Left lung (tissue), 4 donors: ENCODE measurements at regions not wholly inside any gene's neighbourhood (a gene's known extent, or its start where the extent isn't known, plus 50 kb on each side); places are given as distances from the start of the nearest gene placed in this dataset.

ENCODE experiments used
- ATAC-seq: fragments of 200-7000 bp; cut with Tn5 transposase; one replicate; pipeline ENCODE4 v1.9.1; 2020; ENCODE audit warnings: moderate library complexity
- DNase-seq, 4 donors: peaks; one replicate each; pipeline ENCODE4 v3.0.0-alpha.2; 2013 to 2020
- H3K27ac ChIP-seq, 2 donors: fragments of 200-600 bp; sonication (generic) in 1 of 2; one replicate each; pipeline versions ENCODE4 v1.5.0 to v1.8.0; 2020 to 2021
- H3K27me3 ChIP-seq, 2 donors: fragments of 200-600 bp; sonication (generic) in 1 of 2; one replicate each; pipeline versions ENCODE4 v1.5.0 to v1.8.0; 2020 to 2021
- H3K36me3 ChIP-seq, 2 donors: fragments of 200-600 bp; sonication (generic) in 1 of 2; one replicate each; pipeline versions ENCODE4 v1.5.0 to v1.8.0; 2020 to 2021
- H3K4me1 ChIP-seq, 2 donors: fragments of 200-600 bp; one replicate each; pipeline ENCODE4 v1.8.0; 2021
- H3K4me3 ChIP-seq, 2 donors: fragments of 200-600 bp; sonication (generic) in 1 of 2; one replicate each; pipeline versions ENCODE4 v1.5.0 to v1.8.0; 2020 to 2021; ENCODE audit warnings: mild to moderate bottlenecking in 1 of 2
- H3K9me3 ChIP-seq, 2 donors: fragments of 200-600 bp; sonication (generic) in 1 of 2; one replicate each; pipeline versions ENCODE4 v1.5.0 to v1.8.0; 2020 to 2021
- intact Hi-C, 2 donors: fragments of 100-400 bp; cut with DNase I; formaldehyde crosslinking; loops; one replicate each; pipeline versions ENCODE4 v1.11.2 to v1.14.2; 2022
- TF ChIP-seq, protein P1 (sequence below), 2 donors: fragments of 200-600 bp; sonication (generic) in 1 of 2; IDR thresholded peaks; one replicate each; pipeline versions ENCODE4 v1.5.0 to v1.8.0; 2021; ENCODE audit warnings: antibody characterized with exemption in 2 of 2
- donor health status: DM: no; HTN: yes; CAD: no.
- donor health status: DM: no; HTN: no; CAD: no.

GRCh38 chr5:168042284-168043068, 249.0 kb upstream of the WWC1 start:
- DNase-seq = no peak
- no peak overlapping the region for H3K4me3 ChIP-seq
- intact Hi-C loops = no loop called here

DNA sequence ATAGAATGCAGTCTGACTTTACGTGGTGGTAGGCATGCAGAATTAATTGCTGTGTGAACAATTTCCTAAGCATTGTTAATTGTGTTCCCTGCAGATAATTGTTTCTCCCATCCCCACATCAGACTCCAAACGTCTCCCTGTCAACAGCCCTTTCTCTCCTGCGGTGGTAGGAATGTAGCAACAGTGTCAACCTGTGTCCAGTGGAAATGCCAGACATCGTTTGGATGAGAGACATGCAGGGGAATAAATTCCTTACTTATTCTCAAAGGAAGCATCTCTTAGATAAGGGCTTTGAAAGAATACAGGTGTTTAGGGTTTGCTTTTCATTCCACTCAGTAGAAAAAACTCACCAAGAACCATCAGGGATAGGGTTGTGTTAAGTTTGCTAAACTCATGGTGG, 245.3 kb upstream of the WWC1 start:
- ATAC-seq = no peak
- Histone ChIP-seq H3K4me1 (no peaks in the 10 kb centered on the region), H3K4me3 (no peak overlapping the region), H3K36me3 (no peaks in the 10 kb centered on the region), H3K27ac (no peak overlapping the region), H3K27me3 (no peaks in the 10 kb centered on the region), H3K9me3 (no peaks in the 10 kb centered on the region)
- no peak for DNase-seq
- TF ChIP-seq, protein P1, sequence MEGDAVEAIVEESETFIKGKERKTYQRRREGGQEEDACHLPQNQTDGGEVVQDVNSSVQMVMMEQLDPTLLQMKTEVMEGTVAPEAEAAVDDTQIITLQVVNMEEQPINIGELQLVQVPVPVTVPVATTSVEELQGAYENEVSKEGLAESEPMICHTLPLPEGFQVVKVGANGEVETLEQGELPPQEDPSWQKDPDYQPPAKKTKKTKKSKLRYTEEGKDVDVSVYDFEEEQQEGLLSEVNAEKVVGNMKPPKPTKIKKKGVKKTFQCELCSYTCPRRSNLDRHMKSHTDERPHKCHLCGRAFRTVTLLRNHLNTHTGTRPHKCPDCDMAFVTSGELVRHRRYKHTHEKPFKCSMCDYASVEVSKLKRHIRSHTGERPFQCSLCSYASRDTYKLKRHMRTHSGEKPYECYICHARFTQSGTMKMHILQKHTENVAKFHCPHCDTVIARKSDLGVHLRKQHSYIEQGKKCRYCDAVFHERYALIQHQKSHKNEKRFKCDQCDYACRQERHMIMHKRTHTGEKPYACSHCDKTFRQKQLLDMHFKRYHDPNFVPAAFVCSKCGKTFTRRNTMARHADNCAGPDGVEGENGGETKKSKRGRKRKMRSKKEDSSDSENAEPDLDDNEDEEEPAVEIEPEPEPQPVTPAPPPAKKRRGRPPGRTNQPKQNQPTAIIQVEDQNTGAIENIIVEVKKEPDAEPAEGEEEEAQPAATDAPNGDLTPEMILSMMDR (IDR thresholded peaks at IDR 0.05) = no peak
- intact Hi-C loops = no loop called here

More at GRCh38 chr5:168042284-168043068, 249.0 kb upstream of the WWC1 start:
- Histone ChIP-seq H3K4me1 (no peaks in the 10 kb centered on the region), H3K27me3 (peaks cover 0 to 12% of the 10 kb centered on the region in 2 donors), H3K27ac (no peak overlapping the region), H3K9me3 (no peaks in the 10 kb centered on the region), H3K36me3 (no peaks in the 10 kb centered on the region)
- TF ChIP-seq, protein P1 (IDR thresholded peaks at IDR 0.05) = no peak
- ATAC-seq = no peak

DNA sequence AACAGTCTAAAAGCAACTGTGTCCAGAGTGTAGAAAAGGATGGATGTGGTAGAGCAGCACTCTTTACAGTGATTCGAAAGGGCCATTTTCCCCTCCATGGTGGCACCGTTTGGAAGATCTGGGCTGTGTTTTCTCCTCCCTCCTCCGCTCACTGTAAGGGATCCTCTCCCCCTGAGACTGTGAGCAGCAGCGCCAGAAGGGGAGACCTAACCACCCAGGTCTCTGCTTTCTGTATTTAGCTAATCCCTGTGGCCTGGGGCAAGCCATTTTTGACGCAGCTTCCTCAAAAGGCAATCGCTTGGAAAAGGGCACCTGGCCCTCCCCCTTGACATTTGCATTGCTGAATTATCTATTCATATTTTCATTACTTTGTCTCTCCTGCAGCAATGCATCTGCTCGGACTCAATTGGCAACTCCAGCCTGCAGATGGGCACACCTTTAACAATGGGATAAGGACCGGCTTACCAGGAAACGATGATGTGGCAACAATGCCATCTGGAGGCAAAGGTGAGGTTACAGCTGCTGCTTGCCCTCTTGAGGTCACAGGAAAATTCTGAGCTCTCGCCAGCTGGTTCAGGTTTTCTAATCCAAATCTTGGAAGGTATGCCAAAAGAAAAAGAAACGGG, 244.3 kb upstream of the WWC1 start:
- Histone ChIP-seq H3K4me3 (no peak overlapping the region), H3K36me3 (no peaks in the 10 kb centered on the region), H3K27me3 (no peaks in the 10 kb centered on the region), H3K4me1 (no peaks in the 10 kb centered on the region), H3K27ac (no peak overlapping the region), H3K9me3 (no peaks in the 10 kb centered on the region)
- intact Hi-C loops = no loop called here
- ATAC-seq (peak; percentile 82), DNase-seq (peak in 1 of 4 donors; percentile 46)
- TF ChIP-seq, protein P1 (IDR thresholded peaks at IDR 0.05) = no peak

DNA sequence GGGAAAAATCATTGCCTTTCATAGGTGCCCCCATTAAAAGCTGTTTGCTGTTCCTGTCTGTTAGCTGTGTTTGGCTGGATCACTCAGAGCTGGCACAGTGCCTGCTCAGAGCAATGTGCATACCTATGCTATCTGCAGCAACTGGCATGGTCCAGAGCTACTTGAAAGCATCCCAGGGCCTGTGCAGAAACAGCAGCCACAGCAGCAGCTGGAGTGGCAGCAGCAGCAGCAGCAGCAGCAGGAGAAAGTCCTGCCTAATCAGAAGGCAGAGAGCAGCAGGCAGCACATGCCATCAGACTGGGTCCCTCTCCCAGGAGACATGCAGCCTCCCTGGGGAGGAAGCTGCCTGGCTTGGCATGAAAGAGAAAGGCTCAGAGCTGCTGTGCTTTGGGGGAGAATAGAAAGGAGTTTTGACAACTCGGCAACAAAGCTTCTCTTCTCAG, 243.8 kb upstream of the WWC1 start:
- TF ChIP-seq, protein P1 (IDR thresholded peaks at IDR 0.05) = no peak
- no peaks in the 10 kb centered on the region for H3K27me3 ChIP-seq
- no peaks in the 10 kb centered on the region for H3K9me3 ChIP-seq
- no peak overlapping the region for H3K27ac ChIP-seq
- no peak overlapping the region for H3K4me3 ChIP-seq
- intact Hi-C loops = no loop called here
- H3K4me1 ChIP-seq = no peaks in the 10 kb centered on the region
- no peaks in the 10 kb centered on the region for H3K36me3 ChIP-seq
- DNase-seq (no peak), ATAC-seq (peak; percentile 23)

DNA sequence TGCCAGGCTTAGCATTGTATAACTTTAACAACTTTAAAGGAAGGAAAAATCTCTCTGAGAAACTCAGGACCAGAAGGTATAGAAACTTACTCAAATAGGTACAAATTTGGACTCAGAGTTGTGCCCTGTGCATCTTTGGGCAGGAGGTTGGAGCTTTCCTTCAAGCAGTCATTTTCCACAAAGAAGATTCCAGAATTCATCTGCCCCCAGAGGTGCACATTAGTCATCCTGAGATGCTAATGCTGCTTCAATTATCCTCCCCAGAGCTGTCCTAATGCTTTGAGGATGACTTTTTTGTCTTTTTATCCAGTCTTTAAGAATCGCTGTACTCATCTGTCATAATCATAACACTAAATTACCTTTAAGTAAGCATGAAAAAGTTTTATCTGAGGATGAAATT, 243.0 kb upstream of the WWC1 start:
- Histone ChIP-seq H3K27me3 (no peaks in the 10 kb centered on the region), H3K27ac (no peak overlapping the region), H3K4me3 (no peak overlapping the region), H3K9me3 (no peaks in the 10 kb centered on the region), H3K4me1 (no peaks in the 10 kb centered on the region), H3K36me3 (no peaks in the 10 kb centered on the region)
- TF ChIP-seq, protein P1 (IDR thresholded peaks at IDR 0.05) = no peak
- no peak for DNase-seq
- ATAC-seq = no peak
- intact Hi-C loops = no loop called here
